GM23338 (cell line): ENCODE measurements at regions not wholly inside any gene's neighbourhood (a gene's known extent, or its start where the extent isn't known, plus 50 kb on each side); places are given as distances from the start of the nearest gene placed in this dataset.

Experiments used
- ATAC-seq: fragments of 200-7000 bp; cut with Tn5 transposase; 3 replicates; pipeline ENCODE4 v1.9.1; 2020
- DNase-seq: peaks from one replicate; pipeline ENCODE4 v3.0.0-alpha.2; 2015; ENCODE audit warnings: low spot score
- H2AFZ ChIP-seq: fragments of 200-600 bp; sonication (generic); 2 replicates; pipeline ENCODE4 v1.8.0; 2016; ENCODE audit warnings: antibody characterized with exemption, mild to moderate bottlenecking, moderate library complexity
- H3F3A ChIP-seq: fragments of 200-600 bp; sonication (generic); replicated peaks from 2 replicates; pipeline ENCODE4 v1.8.0; 2017; ENCODE audit warnings: antibody characterized with exemption, mixed run types, low read depth
- H3K27ac ChIP-seq: fragments of 200-600 bp; sonication (generic); 2 replicates; pipeline ENCODE4 v1.6.1; 2016; ENCODE audit warnings: low read depth
- H3K27me3 ChIP-seq: fragments of 200-600 bp; sonication (generic); 2 replicates; pipeline ENCODE4 v1.8.0; 2016; ENCODE audit warnings: mild to moderate bottlenecking, mixed run types, moderate library complexity; ENCODE audit not compliant: insufficient read depth
- H3K36me3 ChIP-seq: fragments of 200-600 bp; sonication (generic); 2 replicates; pipeline ENCODE4 v1.8.0; 2016; ENCODE audit warnings: mild to moderate bottlenecking; ENCODE audit not compliant: insufficient read depth
- H3K4me1 ChIP-seq: fragments of 200-600 bp; sonication (generic); 2 replicates; pipeline ENCODE4 v1.8.0; 2016; ENCODE audit warnings: mild to moderate bottlenecking, moderate library complexity; ENCODE audit not compliant: insufficient read depth
- H3K4me2 ChIP-seq: fragments of 200-600 bp; sonication (generic); 2 replicates; pipeline ENCODE4 v1.7.1; 2017; ENCODE audit warnings: mixed run types
- H3K4me3 ChIP-seq: fragments of 200-600 bp; sonication (generic); 2 replicates; pipeline ENCODE4 v1.6.1; 2016; ENCODE audit warnings: mixed run types
- H3K79me2 ChIP-seq: fragments of 200-600 bp; sonication (generic); replicated peaks from 2 replicates; pipeline ENCODE4 v1.8.0; 2017; ENCODE audit warnings: mild to moderate bottlenecking; ENCODE audit not compliant: insufficient read depth
- H3K9me2 ChIP-seq: fragments of 200-600 bp; sonication (generic); 2 replicates; pipeline ENCODE4 v1.8.0; 2017; ENCODE audit not compliant: insufficient read depth
- H4K20me1 ChIP-seq: fragments of 200-600 bp; sonication (generic); replicated peaks from 2 replicates; pipeline ENCODE4 v1.8.0; 2017; ENCODE audit warnings: mild to moderate bottlenecking; ENCODE audit not compliant: insufficient read depth
- H3K27ac Mint-ChIP-seq: 2 replicates; pipeline ENCODE4 v1.8.0; 2020; ENCODE audit warnings: inconsistent platforms, mild to moderate bottlenecking, moderate library complexity, mixed read lengths
- H3K27me3 Mint-ChIP-seq: 3 replicates; pipeline ENCODE4 v1.8.0; 2022; ENCODE audit warnings: low read depth, mild to moderate bottlenecking, moderate library complexity, mixed read lengths, inconsistent platforms; ENCODE audit not compliant: insufficient read depth, poor library complexity
- H3K36me3 Mint-ChIP-seq: 3 replicates; pipeline ENCODE4 v1.8.0; 2021; ENCODE audit warnings: low read depth, mild to moderate bottlenecking, inconsistent platforms, moderate library complexity, mixed read lengths
- H3K4me1 Mint-ChIP-seq: 3 replicates; pipeline ENCODE4 v1.8.0; 2020; ENCODE audit warnings: mild to moderate bottlenecking, inconsistent platforms, mixed read lengths
- H3K4me3 Mint-ChIP-seq: 3 replicates; pipeline ENCODE4 v1.8.0; 2021; ENCODE audit warnings: moderate library complexity, mild to moderate bottlenecking, inconsistent platforms, mixed read lengths
- H3K9me3 Mint-ChIP-seq: 3 replicates; pipeline ENCODE4 v1.8.0; 2020; ENCODE audit warnings: moderate library complexity, mild to moderate bottlenecking, inconsistent platforms, mixed read lengths
- CREB1 ChIP-seq: fragments of 250-450 bp; sonication (Bioruptor Pico); IDR thresholded peaks from 2 replicates; pipeline ENCODE4 v1.5.0; 2020; ENCODE audit warnings: low read depth, mild to moderate bottlenecking, moderate library complexity
- EZH2phosphoT487 ChIP-seq: fragments of 200-600 bp; sonication (generic); IDR thresholded peaks from one replicate; pipeline ENCODE4 v1.8.1; 2018; ENCODE audit warnings: antibody characterized with exemption; ENCODE audit not compliant: unreplicated experiment
- JUNB ChIP-seq: IDR thresholded peaks from one replicate; pipeline ENCODE4 v1.6.1; 2016; ENCODE audit warnings: antibody characterized with exemption; ENCODE audit not compliant: unreplicated experiment
- NANOG ChIP-seq: IDR thresholded peaks from 2 replicates; pipeline ENCODE4 v1.6.1; 2016; ENCODE audit warnings: antibody characterized with exemption, borderline replicate concordance
- REST ChIP-seq: IDR thresholded peaks from one replicate; pipeline ENCODE4 v1.6.1; 2018; ENCODE audit warnings: antibody characterized with exemption; ENCODE audit not compliant: unreplicated experiment
- STAT1 ChIP-seq: IDR thresholded peaks from one replicate; pipeline ENCODE4 v1.6.1; 2016; ENCODE audit warnings: antibody characterized with exemption; ENCODE audit not compliant: unreplicated experiment
- ZNF114 ChIP-seq: fragments of 250-450 bp; sonication (Bioruptor Pico); IDR thresholded peaks from 2 replicates; pipeline ENCODE4 v1.5.0; 2020; ENCODE audit warnings: mild to moderate bottlenecking, moderate library complexity
- ZNF331 ChIP-seq: fragments of 250-450 bp; sonication (Bioruptor Pico); IDR thresholded peaks from 2 replicates; pipeline ENCODE4 v1.5.0; 2020; ENCODE audit warnings: low read depth, mild to moderate bottlenecking, moderate library complexity
- ZNF462 ChIP-seq: fragments of 250-450 bp; sonication (Bioruptor Pico); IDR thresholded peaks from 2 replicates; pipeline ENCODE4 v1.5.0; 2020; ENCODE audit warnings: mild to moderate bottlenecking, moderate library complexity

DNA sequence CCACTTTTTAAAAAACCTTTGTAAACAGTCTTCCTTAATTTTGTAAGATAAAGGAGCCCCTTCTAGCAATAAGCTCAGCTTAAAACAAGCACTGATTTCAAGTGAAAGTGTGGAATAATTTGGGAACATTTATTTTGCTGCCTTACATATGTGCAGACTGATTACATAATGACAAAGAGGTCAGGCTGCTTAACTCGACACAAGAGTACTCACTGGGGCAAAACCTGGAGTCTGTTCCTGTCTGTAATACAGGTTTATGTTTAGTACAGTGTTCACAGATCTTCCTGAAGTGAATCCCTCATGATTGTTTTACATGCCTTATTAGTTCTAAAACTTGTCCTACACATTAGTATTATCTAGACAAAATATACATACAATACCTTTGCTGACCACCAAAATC, 609.8 kb downstream of the LMO7 start:
- TF ChIP-seq ZNF462 (CRISPR knock-in tag), result no peak
- no peak for TF ChIP-seq STAT1
- TF ChIP-seq CREB1 (CRISPR knock-in tag), result no peak
- TF ChIP-seq EZH2phosphoT487, result no peak
- no peak for TF ChIP-seq ZNF114 (CRISPR knock-in tag)
- no peak for TF ChIP-seq NANOG
- no peak for TF ChIP-seq REST
- no peak for TF ChIP-seq ZNF331 (CRISPR knock-in tag)
- no peak for TF ChIP-seq JUNB
- no peak for ATAC-seq
- peaks cover 3% of the 10 kb centered on the region; the same call in 2 of the 3 replicates for H3K36me3 Mint-ChIP-seq

More for the DNA sequence above, 609.8 kb downstream of the LMO7 start:
- H3F3A ChIP-seq, result no peaks in the 10 kb centered on the region
- H3K27ac ChIP-seq, result no peak overlapping the region
- H3K4me1 ChIP-seq, result no peaks in the 10 kb centered on the region
- H3K27ac Mint-ChIP-seq, result no peak overlapping the region
- H3K9me2 ChIP-seq, result no peaks in the 10 kb centered on the region
- H2AFZ ChIP-seq, result no peak overlapping the region
- peaks cover 3% of the 10 kb centered on the region for H3K27me3 Mint-ChIP-seq
- H3K4me1 Mint-ChIP-seq, result no peaks in the 10 kb centered on the region
- H3K4me3 ChIP-seq, result no peak overlapping the region
- H3K4me3 Mint-ChIP-seq, result no peak overlapping the region
- peaks cover 12% of the 10 kb centered on the region; the same call in 2 of the 3 replicates for H3K9me3 Mint-ChIP-seq
- H3K27me3 ChIP-seq, result no peaks in the 10 kb centered on the region
- DNase-seq, result no peak
- H3K36me3 ChIP-seq, result no peaks in the 10 kb centered on the region
- H3K79me2 ChIP-seq, result no peaks in the 10 kb centered on the region
- H4K20me1 ChIP-seq, result no peaks in the 10 kb centered on the region
- H3K4me2 ChIP-seq, result no peak overlapping the region
